ENCODE measurements at regions not wholly inside any gene's neighbourhood (a gene's known extent, or its start where the extent isn't known, plus 50 kb on each side); places are given as distances from the start of the nearest gene placed in this dataset.
"Not testable (repeated sequence)": the region's sequence is repeated elsewhere in the genome, so short reads cannot be mapped to it uniquely, and the experiment has no call there.

GRCh38 chr21:10415456-10415855 lies 105.9 kb upstream of the TPTE start:
- TF ChIP-seq, protein P1, sequence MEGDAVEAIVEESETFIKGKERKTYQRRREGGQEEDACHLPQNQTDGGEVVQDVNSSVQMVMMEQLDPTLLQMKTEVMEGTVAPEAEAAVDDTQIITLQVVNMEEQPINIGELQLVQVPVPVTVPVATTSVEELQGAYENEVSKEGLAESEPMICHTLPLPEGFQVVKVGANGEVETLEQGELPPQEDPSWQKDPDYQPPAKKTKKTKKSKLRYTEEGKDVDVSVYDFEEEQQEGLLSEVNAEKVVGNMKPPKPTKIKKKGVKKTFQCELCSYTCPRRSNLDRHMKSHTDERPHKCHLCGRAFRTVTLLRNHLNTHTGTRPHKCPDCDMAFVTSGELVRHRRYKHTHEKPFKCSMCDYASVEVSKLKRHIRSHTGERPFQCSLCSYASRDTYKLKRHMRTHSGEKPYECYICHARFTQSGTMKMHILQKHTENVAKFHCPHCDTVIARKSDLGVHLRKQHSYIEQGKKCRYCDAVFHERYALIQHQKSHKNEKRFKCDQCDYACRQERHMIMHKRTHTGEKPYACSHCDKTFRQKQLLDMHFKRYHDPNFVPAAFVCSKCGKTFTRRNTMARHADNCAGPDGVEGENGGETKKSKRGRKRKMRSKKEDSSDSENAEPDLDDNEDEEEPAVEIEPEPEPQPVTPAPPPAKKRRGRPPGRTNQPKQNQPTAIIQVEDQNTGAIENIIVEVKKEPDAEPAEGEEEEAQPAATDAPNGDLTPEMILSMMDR (IDR thresholded peaks at IDR 0.05) = not testable (repeated sequence)
- not testable (repeated sequence) for TF ChIP-seq POLR2AphosphoS5, EP300, POLR2A (IDR thresholded peaks at IDR 0.05)

Measured in sigmoid colon (tissue), 4 donors.